DND-41 (cell line): ENCODE measurements at regions not wholly inside any gene's neighbourhood (a gene's known extent, or its start where the extent isn't known, plus 50 kb on each side); places are given as distances from the start of the nearest gene placed in this dataset.

Experiments
- ATAC-seq: fragments of 200-7000 bp; cut with Tn5 transposase; 3 replicates; pipeline ENCODE4 v1.9.1; 2021; ENCODE audit warnings: low read depth; ENCODE audit not compliant: insufficient read depth
- DNase-seq: peaks from one replicate; pipeline ENCODE4 v3.0.0-alpha.2; 2020
- H2AFZ ChIP-seq: 2 replicates; pipeline ENCODE4 v1.6.0; 2012; ENCODE audit warnings: low read depth, low read length
- H3K27ac ChIP-seq: 2 replicates; pipeline ENCODE4 v1.5.1; 2012; ENCODE audit warnings: low read length, inconsistent platforms
- H3K27me3 ChIP-seq: fragments of 200-600 bp; sonication (generic); 2 replicates; pipeline ENCODE4 v1.6.0; 2012; ENCODE audit warnings: low read length, mild to moderate bottlenecking, inconsistent platforms; ENCODE audit not compliant: insufficient read depth, poor library complexity
- H3K36me3 ChIP-seq: 2 replicates; pipeline ENCODE4 v1.5.1; 2012; ENCODE audit warnings: low read length, inconsistent platforms; ENCODE audit not compliant: insufficient read depth
- H3K4me1 ChIP-seq: 2 replicates; pipeline ENCODE4 v1.5.1; 2012; ENCODE audit warnings: mild to moderate bottlenecking, low read length; ENCODE audit not compliant: insufficient read depth
- H3K4me2 ChIP-seq: 2 replicates; pipeline ENCODE4 v1.6.0; 2012; ENCODE audit warnings: mild to moderate bottlenecking, moderate library complexity, low read length, inconsistent platforms; ENCODE audit not compliant: insufficient read depth
- H3K4me3 ChIP-seq, 2 experiments: fragments of 200-600 bp in 1 of 2; shearing (Covaris generic) in 1 of 2; 2 replicates each; pipeline ENCODE4 v1.5.1; 2012 to 2016; ENCODE audit warnings: inconsistent platforms in 2 of 2, low read length in 2 of 2, mild to moderate bottlenecking in 2 of 2, low read depth in 1 of 2, moderate library complexity in 1 of 2
- H3K79me2 ChIP-seq: 2 replicates; pipeline ENCODE4 v1.6.0; 2012; ENCODE audit warnings: low read length, inconsistent platforms; ENCODE audit not compliant: insufficient read depth
- H3K9ac ChIP-seq: 2 replicates; pipeline ENCODE4 v1.6.0; 2012; ENCODE audit warnings: low read depth, mild to moderate bottlenecking, inconsistent platforms, low read length, moderate library complexity
- H3K9me3 ChIP-seq: 2 replicates; pipeline ENCODE4 v1.5.1; 2012; ENCODE audit warnings: low read length, moderate library complexity, mild to moderate bottlenecking, inconsistent platforms; ENCODE audit not compliant: insufficient read depth, severe bottlenecking
- H4K20me1 ChIP-seq: 2 replicates; pipeline ENCODE4 v1.6.0; 2012; ENCODE audit warnings: low read length; ENCODE audit not compliant: insufficient read depth
- CTCF ChIP-seq: IDR thresholded peaks from 2 replicates; pipeline ENCODE4 v1.5.1; 2012; ENCODE audit warnings: borderline replicate concordance, low read length, moderate library complexity, mild to moderate bottlenecking; ENCODE audit not compliant: poor library complexity, severe bottlenecking; ENCODE audit errors: extremely low read depth
- EZH2 ChIP-seq: IDR thresholded peaks from 3 replicates; pipeline ENCODE4 v1.6.1; 2012; ENCODE audit warnings: borderline replicate concordance, low read depth, mild to moderate bottlenecking, moderate library complexity, low read length, inconsistent platforms; ENCODE audit not compliant: severe bottlenecking

GRCh38 chr2:145431181-145431951 lies 911.4 kb upstream of the ZEB2 start:
- H4K20me1 ChIP-seq, result no peaks in the 10 kb centered on the region
- no peak for ATAC-seq
- no peaks in the 10 kb centered on the region for H3K27me3 ChIP-seq
- no peaks in the 10 kb centered on the region for H3K79me2 ChIP-seq
- no peak overlapping the region for H3K27ac ChIP-seq
- no peak overlapping the region for H3K4me3 ChIP-seq
- no peaks in the 10 kb centered on the region for H3K9me3 ChIP-seq
- no peak overlapping the region for H3K4me2 ChIP-seq
- H3K36me3 ChIP-seq, result no peaks in the 10 kb centered on the region
- H3K4me1 ChIP-seq, result no peaks in the 10 kb centered on the region
- no peak for TF ChIP-seq EZH2
- no peak for DNase-seq
- no peak overlapping the region for H2AFZ ChIP-seq
- no peak overlapping the region for H3K9ac ChIP-seq

GRCh38 chr2:145423809-145424208 lies 903.9 kb upstream of the ZEB2 start:
- Histone ChIP-seq H3K4me3 (no peak overlapping the region), H3K27me3 (no peaks in the 10 kb centered on the region)

GRCh38 chr2:145422576-145422975 lies 902.7 kb upstream of the ZEB2 start:
- TF ChIP-seq EZH2 (no peak), CTCF (no peak)
- Histone ChIP-seq H3K36me3 (no peaks in the 10 kb centered on the region), H2AFZ (no peak overlapping the region)

More at GRCh38 chr2:145423809-145424208, 903.9 kb upstream of the ZEB2 start:
- Histone ChIP-seq H3K4me1 (peaks cover 18% of the 10 kb centered on the region), H4K20me1 (no peaks in the 10 kb centered on the region), H3K27ac (no peak overlapping the region), H3K4me2 (no peak overlapping the region), H2AFZ (no peak overlapping the region), H3K79me2 (no peaks in the 10 kb centered on the region), H3K36me3 (no peaks in the 10 kb centered on the region), H3K9ac (no peak overlapping the region), H3K9me3 (peaks cover 24% of the 10 kb centered on the region)
- DNase-seq, result no peak
- TF ChIP-seq EZH2 (no peak), CTCF (no peak)
- no peak for ATAC-seq

GRCh38 chr2:145421841-145422240 lies 901.9 kb upstream of the ZEB2 start:
- no peak overlapping the region for H3K4me3 ChIP-seq
- H3K4me2 ChIP-seq, result no peak overlapping the region
- ATAC-seq (no peak), DNase-seq (no peak)
- no peak overlapping the region for H2AFZ ChIP-seq
- no peaks in the 10 kb centered on the region for H3K36me3 ChIP-seq
- no peaks in the 10 kb centered on the region for H3K27me3 ChIP-seq
- H3K9ac ChIP-seq, result no peak overlapping the region
- no peaks in the 10 kb centered on the region for H3K79me2 ChIP-seq
- H3K9me3 ChIP-seq, result peaks cover 24% of the 10 kb centered on the region
- no peaks in the 10 kb centered on the region for H4K20me1 ChIP-seq
- peaks cover 18% of the 10 kb centered on the region for H3K4me1 ChIP-seq
- H3K27ac ChIP-seq, result no peak overlapping the region
- no peak for TF ChIP-seq EZH2
- no peak for TF ChIP-seq CTCF

More at GRCh38 chr2:145422576-145422975, 902.7 kb upstream of the ZEB2 start:
- Histone ChIP-seq H3K79me2 (no peaks in the 10 kb centered on the region), H3K9me3 (peaks cover 24% of the 10 kb centered on the region), H3K4me3 (no peak overlapping the region), H3K4me1 (peaks cover 18% of the 10 kb centered on the region), H3K4me2 (no peak overlapping the region), H3K27ac (no peak overlapping the region), H4K20me1 (no peaks in the 10 kb centered on the region), H3K27me3 (no peaks in the 10 kb centered on the region), H3K9ac (no peak overlapping the region)
- ATAC-seq, result no peak
- DNase-seq, result no peak
